ENCODE measurements at regions not wholly inside any gene's neighbourhood (a gene's known extent, or its start where the extent isn't known, plus 50 kb on each side); places are given as distances from the start of the nearest gene placed in this dataset.

GRCh38 chr6:3635482-3635881 lies 116.0 kb downstream of the PXDC1 start:
- no peaks in the 10 kb centered on the region for H3K36me3 ChIP-seq (replicated peaks in 1 of 2; ENCODE audit: insufficient read depth in 1 of 2, low read depth in 2 of 2)
- H3K4me1 ChIP-seq = no peaks in the 10 kb centered on the region
- H3K27me3 ChIP-seq = no peaks in the 10 kb centered on the region
- ATAC-seq (no peak), DNase-seq (no peak)
- no peaks in the 10 kb centered on the region for H3K9me3 ChIP-seq
- TF ChIP-seq CTCF (IDR thresholded peaks at IDR 0.05) = no peak
- TF ChIP-seq POLR2A (IDR thresholded peaks at IDR 0.05) = no peak
- H3K4me3 ChIP-seq = no peak overlapping the region
- WGBS, 2 donors = 67 to 70% methylated on average over 3 to 4 of the region's 4 CpGs
- intact Hi-C loops (cut with DNase I) = no loop called here
- H3K27ac ChIP-seq = no peak overlapping the region

DNA sequence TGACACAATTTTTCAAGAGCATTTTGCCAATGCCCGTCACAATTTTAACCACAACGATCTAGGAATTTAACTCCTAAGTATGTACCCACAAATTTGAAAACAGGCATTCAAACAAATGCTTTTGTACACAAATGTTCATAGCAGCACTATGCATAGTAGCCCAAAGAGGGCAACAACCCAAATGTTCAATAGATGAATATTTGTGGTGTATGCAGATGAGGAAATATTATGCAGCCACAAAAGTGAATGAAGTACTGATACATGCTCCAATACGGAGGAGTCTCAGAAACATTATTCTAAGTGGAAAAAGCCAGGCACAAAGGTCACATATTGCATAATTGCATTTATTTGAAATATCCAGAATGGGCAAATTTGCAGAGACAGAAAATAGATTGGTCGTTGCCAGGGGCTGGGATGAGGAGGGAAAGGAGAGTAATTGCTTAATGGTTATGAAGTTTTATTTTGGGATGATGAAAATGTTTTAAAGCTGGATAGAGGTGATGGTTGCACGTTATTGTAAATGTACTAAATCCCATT lies 117.2 kb downstream of the PXDC1 start:
- Histone ChIP-seq H3K4me3 (no peak overlapping the region), H3K9me3 (no peaks in the 10 kb centered on the region), H3K36me3 (replicated peaks in 1 of 2; ENCODE audit: insufficient read depth in 1 of 2, low read depth in 2 of 2) (no peaks in the 10 kb centered on the region), H3K4me1 (no peaks in the 10 kb centered on the region), H3K27me3 (no peaks in the 10 kb centered on the region), H3K27ac (no peak overlapping the region)
- WGBS, 2 donors = 67 to 70% methylated on average over 5 of the region's 5 CpGs
- no peak for ATAC-seq
- DNase-seq = no peak
- TF ChIP-seq POLR2A (IDR thresholded peaks at IDR 0.05) = no peak
- TF ChIP-seq CTCF (IDR thresholded peaks at IDR 0.05) = no peak
- intact Hi-C loops (cut with DNase I) = no loop called here

DNA sequence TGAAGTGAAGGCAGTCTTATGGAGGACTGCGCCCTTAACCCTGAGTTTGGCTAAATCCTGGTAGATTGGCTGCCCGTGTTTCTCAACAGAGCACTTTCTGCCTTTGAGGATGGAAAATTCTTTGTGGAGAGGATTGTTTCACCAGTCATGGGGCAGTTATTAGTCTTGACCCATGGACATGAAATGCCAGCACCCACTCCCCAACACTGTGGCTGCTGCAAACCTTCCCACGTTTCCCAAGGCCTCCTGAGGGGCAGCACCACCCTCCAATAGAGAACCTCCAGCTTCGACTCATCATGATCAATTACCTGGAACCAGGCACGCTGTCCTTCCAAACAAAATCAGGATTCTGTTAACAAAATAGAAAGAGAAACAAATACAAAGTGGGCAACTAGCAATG lies 117.8 kb downstream of the PXDC1 start:
- intact Hi-C loops (cut with DNase I) = no loop called here
- no peak overlapping the region for H3K4me3 ChIP-seq
- H3K4me1 ChIP-seq = no peaks in the 10 kb centered on the region
- H3K36me3 ChIP-seq (replicated peaks in 1 of 2; ENCODE audit: insufficient read depth in 1 of 2, low read depth in 2 of 2) = no peaks in the 10 kb centered on the region
- no peak overlapping the region for H3K27ac ChIP-seq
- DNase-seq = no peak
- ATAC-seq = no peak
- H3K9me3 ChIP-seq = no peaks in the 10 kb centered on the region
- TF ChIP-seq CTCF (IDR thresholded peaks at IDR 0.05) (no peak), POLR2A (IDR thresholded peaks at IDR 0.05) (no peak)
- H3K27me3 ChIP-seq = no peaks in the 10 kb centered on the region
- 66 to 72% methylated on average over 5 of the region's 5 CpGs for WGBS, 2 donors

- no peak for TF ChIP-seq POLR2A (IDR thresholded peaks at IDR 0.05)
- no peak for TF ChIP-seq CTCF (IDR thresholded peaks at IDR 0.05)
- 77 to 81% methylated on average over 7 of the region's 7 CpGs for WGBS, 2 donors
These were observed 119.6 kb downstream of the PXDC1 start for GRCh38 chr6:3631877-3632276.

GRCh38 chr6:3631186-3631585 lies 120.3 kb downstream of the PXDC1 start:
- DNase-seq = no peak
- Histone ChIP-seq H3K9me3 (no peaks in the 10 kb centered on the region), H3K27ac (no peak overlapping the region), H3K27me3 (no peaks in the 10 kb centered on the region), H3K36me3 (replicated peaks in 1 of 2; ENCODE audit: insufficient read depth in 1 of 2, low read depth in 2 of 2) (no peaks in the 10 kb centered on the region), H3K4me3 (no peak overlapping the region), H3K4me1 (peaks cover 11% of the 10 kb centered on the region)
- ATAC-seq = no peak
- intact Hi-C loops (cut with DNase I) = no loop called here
- WGBS, 2 donors = 86 to 100% methylated on average over 3 of the region's 3 CpGs
- TF ChIP-seq POLR2A (IDR thresholded peaks at IDR 0.05) (no peak), CTCF (IDR thresholded peaks at IDR 0.05) (no peak)

More at GRCh38 chr6:3631877-3632276, 119.6 kb downstream of the PXDC1 start:
- no peaks in the 10 kb centered on the region for H3K36me3 ChIP-seq (replicated peaks in 1 of 2; ENCODE audit: insufficient read depth in 1 of 2, low read depth in 2 of 2)
- H3K27me3 ChIP-seq = no peaks in the 10 kb centered on the region
- no peak for DNase-seq
- intact Hi-C loops (cut with DNase I) = no loop called here
- ATAC-seq = no peak
- no peak overlapping the region for H3K27ac ChIP-seq
- peaks cover 11% of the 10 kb centered on the region for H3K4me1 ChIP-seq
- no peak overlapping the region for H3K4me3 ChIP-seq
- no peaks in the 10 kb centered on the region for H3K9me3 ChIP-seq
